ENCODE measurements at regions not wholly inside any gene's neighbourhood (a gene's known extent, or its start where the extent isn't known, plus 50 kb on each side); places are given as distances from the start of the nearest gene placed in this dataset.

DNA sequence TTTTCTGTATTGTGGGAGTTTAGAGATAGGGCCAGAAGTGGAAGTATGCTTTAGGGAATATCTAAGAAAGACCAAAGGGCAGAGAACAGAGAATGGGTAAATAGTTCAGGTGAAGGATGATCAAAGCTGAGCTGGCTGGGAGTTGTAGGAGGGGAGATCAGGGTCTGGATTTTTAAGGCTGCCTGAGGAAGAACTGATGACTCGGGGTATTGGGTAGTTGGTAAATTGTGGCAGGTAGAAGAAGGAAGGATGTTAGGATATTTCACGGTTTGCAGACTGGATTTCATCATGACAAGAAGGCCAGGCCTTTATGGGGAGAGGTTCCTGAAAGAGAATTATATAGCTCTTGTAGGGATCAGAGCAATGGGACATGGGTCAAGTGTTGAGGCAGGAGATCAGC, 492.9 kb downstream of the UTRN start:
- Mint-ChIP-seq H3K27me3 (ENCODE audit: unreplicated experiment) (no peaks in the 10 kb centered on the region), H3K4me3 (ENCODE audit: low read depth, unreplicated experiment) (no peak overlapping the region), H3K27ac (ENCODE audit: unreplicated experiment) (peak overlapping the region; percentile 7), H3K4me1 (ENCODE audit: low read depth, unreplicated experiment) (peaks cover 15% of the 10 kb centered on the region), H3K36me3 (ENCODE audit: insufficient read depth, unreplicated experiment) (peaks cover 2% of the 10 kb centered on the region), H3K9me3 (ENCODE audit: low read depth, unreplicated experiment) (no peaks in the 10 kb centered on the region)
- TF ChIP-seq, protein P1, sequence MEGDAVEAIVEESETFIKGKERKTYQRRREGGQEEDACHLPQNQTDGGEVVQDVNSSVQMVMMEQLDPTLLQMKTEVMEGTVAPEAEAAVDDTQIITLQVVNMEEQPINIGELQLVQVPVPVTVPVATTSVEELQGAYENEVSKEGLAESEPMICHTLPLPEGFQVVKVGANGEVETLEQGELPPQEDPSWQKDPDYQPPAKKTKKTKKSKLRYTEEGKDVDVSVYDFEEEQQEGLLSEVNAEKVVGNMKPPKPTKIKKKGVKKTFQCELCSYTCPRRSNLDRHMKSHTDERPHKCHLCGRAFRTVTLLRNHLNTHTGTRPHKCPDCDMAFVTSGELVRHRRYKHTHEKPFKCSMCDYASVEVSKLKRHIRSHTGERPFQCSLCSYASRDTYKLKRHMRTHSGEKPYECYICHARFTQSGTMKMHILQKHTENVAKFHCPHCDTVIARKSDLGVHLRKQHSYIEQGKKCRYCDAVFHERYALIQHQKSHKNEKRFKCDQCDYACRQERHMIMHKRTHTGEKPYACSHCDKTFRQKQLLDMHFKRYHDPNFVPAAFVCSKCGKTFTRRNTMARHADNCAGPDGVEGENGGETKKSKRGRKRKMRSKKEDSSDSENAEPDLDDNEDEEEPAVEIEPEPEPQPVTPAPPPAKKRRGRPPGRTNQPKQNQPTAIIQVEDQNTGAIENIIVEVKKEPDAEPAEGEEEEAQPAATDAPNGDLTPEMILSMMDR (IDR thresholded peaks at IDR 0.05; ENCODE audit: unreplicated experiment) = no peak
- no TSS peak for BruUV-seq (replicated peaks)
- DNase-seq = no peak
- intact Hi-C loops (cut with micrococcal nuclease; ENCODE audit: unreplicated experiment) = loop anchor here (10.0 kb wide), 1 partner anchor 193 kb away; no protein-coding TSS in a partner anchor
- CTCF ChIA-PET = interaction anchor here (1.1 kb wide), 1 partner anchor 194 kb away, joined by 4 read pairs; no protein-coding TSS in a partner anchor

- DNase-seq = no peak
- Mint-ChIP-seq H3K27ac (ENCODE audit: unreplicated experiment) (no peak overlapping the region), H3K4me3 (ENCODE audit: low read depth, unreplicated experiment) (no peak overlapping the region), H3K27me3 (ENCODE audit: unreplicated experiment) (no peaks in the 10 kb centered on the region), H3K9me3 (ENCODE audit: low read depth, unreplicated experiment) (no peaks in the 10 kb centered on the region), H3K36me3 (ENCODE audit: insufficient read depth, unreplicated experiment) (no peaks in the 10 kb centered on the region), H3K4me1 (ENCODE audit: low read depth, unreplicated experiment) (peaks cover 15% of the 10 kb centered on the region)
- TF ChIP-seq, protein P1 (IDR thresholded peaks at IDR 0.05; ENCODE audit: unreplicated experiment) = no peak
- intact Hi-C loops (cut with micrococcal nuclease; ENCODE audit: unreplicated experiment) = loop anchor here (10.0 kb wide), 1 partner anchor 194 kb away; no protein-coding TSS in a partner anchor
- BruUV-seq (replicated peaks) = no TSS peak
- CTCF ChIA-PET = interaction anchor here (1.1 kb wide), 2 partner anchors 12 to 195 kb away, joined by 3 to 4 read pairs; no protein-coding TSS in a partner anchor
These were observed 493.8 kb downstream of the UTRN start for GRCh38 chr6:144778773-144779492.

- no peaks in the 10 kb centered on the region for H3K36me3 Mint-ChIP-seq (ENCODE audit: insufficient read depth, unreplicated experiment)
- DNase-seq = no peak
- H3K27ac Mint-ChIP-seq (ENCODE audit: unreplicated experiment) = no peak overlapping the region
- CTCF ChIA-PET = no interaction called here
- H3K4me1 Mint-ChIP-seq (ENCODE audit: low read depth, unreplicated experiment) = no peaks in the 10 kb centered on the region
- BruUV-seq (replicated peaks) = no TSS peak
- TF ChIP-seq, protein P1 (IDR thresholded peaks at IDR 0.05; ENCODE audit: unreplicated experiment) = no peak
- no peak overlapping the region for H3K4me3 Mint-ChIP-seq (ENCODE audit: low read depth, unreplicated experiment)
- no peaks in the 10 kb centered on the region for H3K27me3 Mint-ChIP-seq (ENCODE audit: unreplicated experiment)
- intact Hi-C loops (cut with micrococcal nuclease; ENCODE audit: unreplicated experiment) = no loop called here
- no peaks in the 10 kb centered on the region for H3K9me3 Mint-ChIP-seq (ENCODE audit: low read depth, unreplicated experiment)
These were observed 496.7 kb downstream of the UTRN start for GRCh38 chr6:144781836-144782235.

DNA sequence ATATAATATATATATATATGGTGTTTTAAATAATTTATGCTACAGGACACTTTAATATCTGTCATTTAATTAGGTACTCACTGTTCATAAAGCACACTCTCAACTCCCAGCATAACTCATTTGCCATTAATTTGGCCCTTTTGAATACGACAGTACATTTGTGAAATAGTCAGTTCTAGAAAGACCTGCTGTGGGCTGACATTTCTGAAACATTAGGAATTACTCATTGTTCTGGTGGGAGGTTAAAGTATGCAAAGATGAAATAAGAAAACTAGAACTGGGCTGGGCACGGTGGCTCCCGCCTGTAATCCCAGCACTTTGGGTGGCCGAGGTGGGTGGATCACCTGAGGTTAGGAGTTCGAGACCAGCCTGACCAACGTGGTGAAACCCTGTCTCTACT, 497.5 kb downstream of the UTRN start:
- Mint-ChIP-seq H3K4me3 (ENCODE audit: low read depth, unreplicated experiment) (no peak overlapping the region), H3K4me1 (ENCODE audit: low read depth, unreplicated experiment) (no peaks in the 10 kb centered on the region), H3K9me3 (ENCODE audit: low read depth, unreplicated experiment) (no peaks in the 10 kb centered on the region), H3K36me3 (ENCODE audit: insufficient read depth, unreplicated experiment) (no peaks in the 10 kb centered on the region), H3K27me3 (ENCODE audit: unreplicated experiment) (no peaks in the 10 kb centered on the region), H3K27ac (ENCODE audit: unreplicated experiment) (no peak overlapping the region)
- no peak for DNase-seq
- TF ChIP-seq, protein P1 (IDR thresholded peaks at IDR 0.05; ENCODE audit: unreplicated experiment) = no peak
- BruUV-seq (replicated peaks) = no TSS peak
- intact Hi-C loops (cut with micrococcal nuclease; ENCODE audit: unreplicated experiment) = no loop called here
- CTCF ChIA-PET = no interaction called here
